ENCODE measurements at regions not wholly inside any gene's neighbourhood (a gene's known extent, or its start where the extent isn't known, plus 50 kb on each side); places are given as distances from the start of the nearest gene placed in this dataset.

DNA sequence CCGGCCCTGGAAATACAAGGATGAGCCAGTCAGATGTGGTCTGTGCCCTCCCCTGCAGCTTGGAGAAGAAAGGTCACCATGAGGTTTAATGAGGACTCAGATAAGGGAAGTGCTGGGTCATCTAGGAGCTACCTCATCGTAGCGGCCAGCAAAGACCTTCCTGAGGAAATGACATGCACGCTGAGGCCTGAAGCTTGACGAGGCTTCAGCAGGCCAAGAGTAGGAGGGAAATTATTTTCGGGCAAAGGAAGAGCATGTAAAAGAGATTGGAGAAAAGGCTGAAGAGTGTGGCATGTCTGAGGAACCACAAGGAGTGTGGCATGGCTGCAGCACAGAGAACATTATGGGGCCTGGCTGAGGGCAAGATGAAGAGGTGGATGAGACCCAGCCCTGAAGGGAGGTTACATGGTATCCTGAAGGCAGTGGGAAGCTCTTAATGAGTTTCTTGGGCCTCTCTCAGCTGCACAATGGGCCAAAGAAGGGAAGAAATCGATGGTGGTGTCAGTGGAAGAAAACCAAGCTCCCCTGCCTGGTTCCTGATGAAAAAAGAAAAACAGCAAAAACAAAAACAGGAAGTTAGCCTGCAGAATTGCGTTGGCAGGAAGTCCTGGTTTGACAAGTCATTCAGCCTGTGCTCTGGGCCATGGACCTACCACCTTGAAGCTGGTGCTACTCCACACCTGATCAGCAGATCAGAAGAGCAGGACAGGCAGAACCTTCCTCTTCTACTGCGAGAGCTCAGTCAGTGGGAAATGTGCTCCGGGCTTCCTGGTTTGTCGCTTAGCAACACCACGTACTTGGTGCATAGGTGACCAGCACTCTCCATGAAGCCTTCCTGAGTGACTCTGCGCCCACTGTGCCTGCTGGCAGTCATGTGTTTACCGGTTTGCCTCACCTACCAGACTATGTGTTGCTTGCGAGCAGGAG lies 134.5 kb upstream of the KLF3 start:
- Histone ChIP-seq H3K4me3 (replicated peaks; ENCODE audit: insufficient read depth, low read length) (no peak overlapping the region), H3K27ac (replicated peaks) (peak overlapping the region; percentile 96), H3K27me3 (ENCODE audit: insufficient read depth, poor library complexity, severe bottlenecking) (no peaks in the 10 kb centered on the region)
- peak; percentile 58 to 89 for DNase-seq (ENCODE audit: low read depth in 1 of 2, low spot score in 1 of 2)
- peak; percentile 46 for TF ChIP-seq POLR2AphosphoS5 (IDR thresholded peaks at IDR 0.05; ENCODE audit: low read depth)
- TF ChIP-seq GABPA (IDR thresholded peaks at IDR 0.05; ENCODE audit: low read depth) = peak; percentile 33; the same call in 1 of the 2 replicates
- TF ChIP-seq, protein P1, sequence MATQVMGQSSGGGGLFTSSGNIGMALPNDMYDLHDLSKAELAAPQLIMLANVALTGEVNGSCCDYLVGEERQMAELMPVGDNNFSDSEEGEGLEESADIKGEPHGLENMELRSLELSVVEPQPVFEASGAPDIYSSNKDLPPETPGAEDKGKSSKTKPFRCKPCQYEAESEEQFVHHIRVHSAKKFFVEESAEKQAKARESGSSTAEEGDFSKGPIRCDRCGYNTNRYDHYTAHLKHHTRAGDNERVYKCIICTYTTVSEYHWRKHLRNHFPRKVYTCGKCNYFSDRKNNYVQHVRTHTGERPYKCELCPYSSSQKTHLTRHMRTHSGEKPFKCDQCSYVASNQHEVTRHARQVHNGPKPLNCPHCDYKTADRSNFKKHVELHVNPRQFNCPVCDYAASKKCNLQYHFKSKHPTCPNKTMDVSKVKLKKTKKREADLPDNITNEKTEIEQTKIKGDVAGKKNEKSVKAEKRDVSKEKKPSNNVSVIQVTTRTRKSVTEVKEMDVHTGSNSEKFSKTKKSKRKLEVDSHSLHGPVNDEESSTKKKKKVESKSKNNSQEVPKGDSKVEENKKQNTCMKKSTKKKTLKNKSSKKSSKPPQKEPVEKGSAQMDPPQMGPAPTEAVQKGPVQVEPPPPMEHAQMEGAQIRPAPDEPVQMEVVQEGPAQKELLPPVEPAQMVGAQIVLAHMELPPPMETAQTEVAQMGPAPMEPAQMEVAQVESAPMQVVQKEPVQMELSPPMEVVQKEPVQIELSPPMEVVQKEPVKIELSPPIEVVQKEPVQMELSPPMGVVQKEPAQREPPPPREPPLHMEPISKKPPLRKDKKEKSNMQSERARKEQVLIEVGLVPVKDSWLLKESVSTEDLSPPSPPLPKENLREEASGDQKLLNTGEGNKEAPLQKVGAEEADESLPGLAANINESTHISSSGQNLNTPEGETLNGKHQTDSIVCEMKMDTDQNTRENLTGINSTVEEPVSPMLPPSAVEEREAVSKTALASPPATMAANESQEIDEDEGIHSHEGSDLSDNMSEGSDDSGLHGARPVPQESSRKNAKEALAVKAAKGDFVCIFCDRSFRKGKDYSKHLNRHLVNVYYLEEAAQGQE (IDR thresholded peaks at IDR 0.05; ENCODE audit: insufficient replicate concordance, low read depth) = peak; percentile 40
- TF ChIP-seq SPI1 (IDR thresholded peaks at IDR 0.05; ENCODE audit: borderline replicate concordance, low read depth) = peak; percentile 95
- TF ChIP-seq CTCF (IDR thresholded peaks at IDR 0.05; ENCODE audit: insufficient read depth, low read length) = no peak

DNA sequence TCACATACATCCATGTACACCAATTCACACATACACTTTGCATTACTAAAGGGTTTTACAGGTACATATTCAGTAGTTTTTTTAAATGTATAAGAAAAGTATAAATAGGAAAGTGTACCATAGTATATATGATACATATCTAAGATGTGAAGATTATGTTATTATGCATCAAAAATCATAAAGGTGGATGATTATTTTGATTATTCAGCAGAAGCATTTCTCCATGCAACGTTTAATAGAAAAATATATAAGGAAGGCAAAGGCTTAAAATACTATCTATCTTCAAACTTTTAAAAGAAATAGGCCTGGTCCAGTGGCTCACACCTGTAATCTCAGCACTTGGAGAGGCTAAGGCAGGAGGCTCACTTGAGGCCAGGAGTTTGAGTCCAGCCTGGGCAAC lies 133.5 kb upstream of the KLF3 start:
- Histone ChIP-seq H3K4me3 (replicated peaks; ENCODE audit: insufficient read depth, low read length) (no peak overlapping the region), H3K27me3 (ENCODE audit: insufficient read depth, poor library complexity, severe bottlenecking) (no peaks in the 10 kb centered on the region), H3K27ac (replicated peaks) (peak overlapping the region; percentile 96)
- no peak for DNase-seq (ENCODE audit: low read depth in 1 of 2, low spot score in 1 of 2)
- no peak for TF ChIP-seq GABPA (IDR thresholded peaks at IDR 0.05; ENCODE audit: low read depth)

DNA sequence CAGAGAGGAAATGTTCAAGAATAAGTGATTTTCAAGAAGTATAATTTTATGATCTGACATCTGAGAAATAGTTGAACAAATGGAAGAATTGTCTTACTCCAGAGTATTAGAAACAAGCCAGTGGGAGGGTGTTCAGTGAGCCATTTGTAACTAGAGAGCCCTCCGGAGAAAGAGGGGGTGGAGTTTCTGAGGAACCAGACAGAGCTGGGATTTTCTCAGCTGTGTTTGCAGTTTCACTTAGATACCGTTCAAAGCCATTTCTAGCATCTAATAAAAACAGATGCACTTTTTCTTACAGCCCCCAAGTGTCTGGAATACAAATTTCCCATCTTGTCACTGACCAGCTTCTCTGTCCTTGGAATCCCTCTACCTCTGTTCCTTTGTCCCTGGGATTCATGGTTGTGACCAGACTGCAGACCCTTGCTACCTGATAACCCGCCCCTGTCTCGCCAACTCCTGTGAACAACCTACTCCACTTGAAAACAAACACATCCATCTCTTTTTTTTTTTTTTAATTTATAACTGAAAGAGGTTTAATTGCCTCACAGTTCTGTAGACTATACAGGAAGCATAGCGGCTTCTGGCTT lies 132.8 kb upstream of the KLF3 start:
- H3K27me3 ChIP-seq (ENCODE audit: insufficient read depth, poor library complexity, severe bottlenecking) = no peaks in the 10 kb centered on the region
- H3K4me3 ChIP-seq (replicated peaks; ENCODE audit: insufficient read depth, low read length) = no peak overlapping the region
- TF ChIP-seq POLR2AphosphoS5 (IDR thresholded peaks at IDR 0.05; ENCODE audit: low read depth) = no peak
- no peak for TF ChIP-seq GABPA (IDR thresholded peaks at IDR 0.05; ENCODE audit: low read depth)
- TF ChIP-seq SPI1 (IDR thresholded peaks at IDR 0.05; ENCODE audit: borderline replicate concordance, low read depth) = no peak
- no peak for TF ChIP-seq CTCF (IDR thresholded peaks at IDR 0.05; ENCODE audit: insufficient read depth, low read length)
- TF ChIP-seq, protein P1 (IDR thresholded peaks at IDR 0.05; ENCODE audit: insufficient replicate concordance, low read depth) = no peak
- no peak overlapping the region for H3K27ac ChIP-seq (replicated peaks)
- DNase-seq (ENCODE audit: low read depth in 1 of 2, low spot score in 1 of 2) = no peak

- Histone ChIP-seq H3K27ac (replicated peaks) (no peak overlapping the region), H3K4me3 (replicated peaks; ENCODE audit: insufficient read depth, low read length) (no peak overlapping the region), H3K27me3 (ENCODE audit: insufficient read depth, poor library complexity, severe bottlenecking) (no peaks in the 10 kb centered on the region)
- TF ChIP-seq CTCF (IDR thresholded peaks at IDR 0.05; ENCODE audit: insufficient read depth, low read length) (no peak), POLR2AphosphoS5 (IDR thresholded peaks at IDR 0.05; ENCODE audit: low read depth) (no peak), GABPA (IDR thresholded peaks at IDR 0.05; ENCODE audit: low read depth) (no peak), SPI1 (IDR thresholded peaks at IDR 0.05; ENCODE audit: borderline replicate concordance, low read depth) (no peak)
- TF ChIP-seq, protein P1 (IDR thresholded peaks at IDR 0.05; ENCODE audit: insufficient replicate concordance, low read depth) = no peak
- no peak for DNase-seq (ENCODE audit: low read depth in 1 of 2, low spot score in 1 of 2)
These were observed 131.0 kb upstream of the KLF3 start for GRCh38 chr4:38532908-38533499.

Data from HL-60 (cell line).